Endometrium (tissue), 2 donors: ENCODE measurements at regions not wholly inside any gene's neighbourhood (a gene's known extent, or its start where the extent isn't known, plus 50 kb on each side); places are given as distances from the start of the nearest gene placed in this dataset.
A peak's percentile ranks its signal among the peaks of the same experiment; 100 is the strongest.
"Not testable (repeated sequence)": the region's sequence is repeated elsewhere in the genome, so short reads cannot be mapped to it uniquely, and the experiment has no call there.

Experiments
- FAIRE-seq: peaks from 2 replicates; lab custom pipeline; 2012; peaks lifted over from hg19 to GRCh38; lab: Jason Lieb, UNC
- donor health status: control.
- donor health status: control.

- FAIRE-seq, result not testable (repeated sequence)
Observed at GRCh38 chr9:85792057-85792456, 50.3 kb upstream of the AGTPBP1 start.

GRCh38 chr9:85802978-85803695, 61.4 kb upstream of the AGTPBP1 start:
- not testable (repeated sequence) for FAIRE-seq

- not testable (repeated sequence) for FAIRE-seq
Observed at GRCh38 chr9:85804847-85805133, 63.0 kb upstream of the AGTPBP1 start.

GRCh38 chr9:85805134-85806005, 63.6 kb upstream of the AGTPBP1 start:
- not testable (repeated sequence) for FAIRE-seq

- FAIRE-seq, result not testable (repeated sequence)
Observed at GRCh38 chr9:85808329-85808728, 66.6 kb upstream of the AGTPBP1 start.

- not testable (repeated sequence) for FAIRE-seq
Observed at GRCh38 chr9:85813388-85813787, 71.6 kb upstream of the AGTPBP1 start.

- not testable (repeated sequence) for FAIRE-seq
Observed at GRCh38 chr9:85814800-85815199, 73.0 kb upstream of the AGTPBP1 start.

- peak; percentile 94 for FAIRE-seq
Observed at GRCh38 chr9:85818971-85819370, 77.2 kb upstream of the AGTPBP1 start.

- FAIRE-seq, result not testable (repeated sequence)
Observed at GRCh38 chr9:85820598-85820997, 78.8 kb upstream of the AGTPBP1 start.

- FAIRE-seq, result not testable (repeated sequence)
Observed at GRCh38 chr9:85824949-85825348, 83.2 kb upstream of the AGTPBP1 start.

GRCh38 chr9:85834591-85834990, 92.8 kb upstream of the AGTPBP1 start:
- not testable (repeated sequence) for FAIRE-seq

GRCh38 chr9:85843949-85844348, 97.0 kb upstream of the NAA35 start:
- FAIRE-seq, result not testable (repeated sequence)

- not testable (repeated sequence) for FAIRE-seq
Observed at GRCh38 chr9:85847782-85848181, 93.2 kb upstream of the NAA35 start.

- no peak for FAIRE-seq
Observed at GRCh38 chr9:85858056-85858750, 82.7 kb upstream of the NAA35 start.

GRCh38 chr9:85859765-85860164, 81.2 kb upstream of the NAA35 start:
- no peak for FAIRE-seq

GRCh38 chr9:85861882-85862281, 79.1 kb upstream of the NAA35 start:
- FAIRE-seq, result not testable (repeated sequence)

GRCh38 chr9:85863875-85864274, 77.1 kb upstream of the NAA35 start:
- FAIRE-seq, result no peak

- no peak for FAIRE-seq
Observed at GRCh38 chr9:85871008-85871407, 69.9 kb upstream of the NAA35 start.

GRCh38 chr9:85871683-85872082, 69.3 kb upstream of the NAA35 start:
- FAIRE-seq, result not testable (repeated sequence)

GRCh38 chr9:85872463-85872862, 68.5 kb upstream of the NAA35 start:
- FAIRE-seq, result no peak

- no peak for FAIRE-seq
Observed at GRCh38 chr9:85876628-85877027, 64.3 kb upstream of the NAA35 start.

GRCh38 chr9:85878872-85879597, 61.9 kb upstream of the NAA35 start:
- not testable (repeated sequence) for FAIRE-seq
